Activated CD8-positive, alpha-beta T cell treated with anti-CD3 and anti-CD28 coated beads for 36 hours (primary cell): ENCODE measurements at regions not wholly inside any gene's neighbourhood (a gene's known extent, or its start where the extent isn't known, plus 50 kb on each side); places are given as distances from the start of the nearest gene placed in this dataset.
"Not testable (repeated sequence)": the region's sequence is repeated elsewhere in the genome, so short reads cannot be mapped to it uniquely, and the experiment has no call there.

Source experiments
- ATAC-seq: fragments of 200-7000 bp; cut with Tn5 transposase; one replicate; pipeline ENCODE4 v1.10.0; 2021; ENCODE audit warnings: mild to moderate bottlenecking, moderate library complexity
- CTCF ChIA-PET: fragments of 350-600 bp; sonication (Branson Sonifier 250); formaldehyde crosslinking; loops from one replicate; lab custom pipeline; 2021; ENCODE audit warnings: antibody characterized with exemption; lab: Charles Lee
- POLR2A ChIA-PET: fragments of 350-600 bp; sonication (Branson Sonifier 250); formaldehyde crosslinking; loops from one replicate; lab custom pipeline; 2021; ENCODE audit warnings: antibody characterized with exemption; lab: Charles Lee
- DNase-seq: peaks from one replicate; pipeline ENCODE4 v3.0.0-alpha.2; 2020
- H3K27ac Mint-ChIP-seq: one replicate; pipeline ENCODE4 v1.8.0; 2021; ENCODE audit warnings: mild to moderate bottlenecking, mixed read lengths
- H3K27me3 Mint-ChIP-seq: one replicate; pipeline ENCODE4 v1.8.0; 2021; ENCODE audit warnings: mixed read lengths
- H3K36me3 Mint-ChIP-seq: one replicate; pipeline ENCODE4 v1.8.0; 2021; ENCODE audit warnings: low read depth, mixed read lengths
- H3K4me1 Mint-ChIP-seq: one replicate; pipeline ENCODE4 v1.8.0; 2021; ENCODE audit warnings: low read depth, mixed read lengths
- H3K4me3 Mint-ChIP-seq: one replicate; pipeline ENCODE4 v1.8.0; 2021; ENCODE audit warnings: mild to moderate bottlenecking, moderate library complexity, mixed read lengths
- H3K9me3 Mint-ChIP-seq: one replicate; pipeline ENCODE4 v1.8.0; 2021; ENCODE audit warnings: mixed read lengths
- intact Hi-C: fragments of 100-400 bp; cut with micrococcal nuclease; formaldehyde crosslinking; loops from one replicate; pipeline ENCODE4 v1.10.0; 2022
- TF ChIP-seq, protein P1 (sequence below): fragments of 200-600 bp; IDR thresholded peaks from one replicate; pipeline ENCODE4 v1.8.0; 2022; ENCODE audit warnings: antibody characterized with exemption, mild to moderate bottlenecking

DNA sequence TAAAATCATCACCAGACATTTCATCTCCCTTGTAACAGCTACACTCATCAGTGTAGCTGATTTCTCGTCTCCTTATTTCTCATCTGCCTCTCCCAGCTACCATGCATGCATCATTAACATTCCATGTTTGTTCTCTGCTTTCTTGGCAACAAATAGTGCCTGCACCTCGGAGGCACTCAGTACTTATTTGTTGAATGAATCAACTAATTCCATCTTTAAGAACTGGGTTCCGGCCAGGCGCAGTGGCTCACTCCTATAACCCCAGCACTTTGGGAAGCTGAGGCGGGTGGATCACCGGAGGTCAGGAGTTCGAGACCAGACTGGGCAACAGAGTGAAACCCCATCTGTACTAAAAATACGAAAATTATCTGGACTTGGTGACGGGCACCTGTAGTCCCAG lies 63.9 kb upstream of the GTF3A start:
- Mint-ChIP-seq H3K27me3 (peaks cover 5% of the 10 kb centered on the region), H3K4me1 (peaks cover 4% of the 10 kb centered on the region), H3K4me3 (no peak overlapping the region), H3K9me3 (no peaks in the 10 kb centered on the region), H3K27ac (no peak overlapping the region), H3K36me3 (no peaks in the 10 kb centered on the region)
- DNase-seq (no peak), ATAC-seq (no peak)
- CTCF ChIA-PET: interaction anchor here (0.7 to 8.6 kb wide), 17 partner anchors 19 to 573 kb away, joined by 3 to 151 read pairs (median 7); partner anchors contain the start of genes LNX2 and RASL11A
- POLR2A ChIA-PET: no interaction called here
- TF ChIP-seq, protein P1, sequence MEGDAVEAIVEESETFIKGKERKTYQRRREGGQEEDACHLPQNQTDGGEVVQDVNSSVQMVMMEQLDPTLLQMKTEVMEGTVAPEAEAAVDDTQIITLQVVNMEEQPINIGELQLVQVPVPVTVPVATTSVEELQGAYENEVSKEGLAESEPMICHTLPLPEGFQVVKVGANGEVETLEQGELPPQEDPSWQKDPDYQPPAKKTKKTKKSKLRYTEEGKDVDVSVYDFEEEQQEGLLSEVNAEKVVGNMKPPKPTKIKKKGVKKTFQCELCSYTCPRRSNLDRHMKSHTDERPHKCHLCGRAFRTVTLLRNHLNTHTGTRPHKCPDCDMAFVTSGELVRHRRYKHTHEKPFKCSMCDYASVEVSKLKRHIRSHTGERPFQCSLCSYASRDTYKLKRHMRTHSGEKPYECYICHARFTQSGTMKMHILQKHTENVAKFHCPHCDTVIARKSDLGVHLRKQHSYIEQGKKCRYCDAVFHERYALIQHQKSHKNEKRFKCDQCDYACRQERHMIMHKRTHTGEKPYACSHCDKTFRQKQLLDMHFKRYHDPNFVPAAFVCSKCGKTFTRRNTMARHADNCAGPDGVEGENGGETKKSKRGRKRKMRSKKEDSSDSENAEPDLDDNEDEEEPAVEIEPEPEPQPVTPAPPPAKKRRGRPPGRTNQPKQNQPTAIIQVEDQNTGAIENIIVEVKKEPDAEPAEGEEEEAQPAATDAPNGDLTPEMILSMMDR: no peak
- intact Hi-C loops: loop anchor here (5.0 kb wide), 1 partner anchor 467 kb away; no protein-coding TSS in a partner anchor

DNA sequence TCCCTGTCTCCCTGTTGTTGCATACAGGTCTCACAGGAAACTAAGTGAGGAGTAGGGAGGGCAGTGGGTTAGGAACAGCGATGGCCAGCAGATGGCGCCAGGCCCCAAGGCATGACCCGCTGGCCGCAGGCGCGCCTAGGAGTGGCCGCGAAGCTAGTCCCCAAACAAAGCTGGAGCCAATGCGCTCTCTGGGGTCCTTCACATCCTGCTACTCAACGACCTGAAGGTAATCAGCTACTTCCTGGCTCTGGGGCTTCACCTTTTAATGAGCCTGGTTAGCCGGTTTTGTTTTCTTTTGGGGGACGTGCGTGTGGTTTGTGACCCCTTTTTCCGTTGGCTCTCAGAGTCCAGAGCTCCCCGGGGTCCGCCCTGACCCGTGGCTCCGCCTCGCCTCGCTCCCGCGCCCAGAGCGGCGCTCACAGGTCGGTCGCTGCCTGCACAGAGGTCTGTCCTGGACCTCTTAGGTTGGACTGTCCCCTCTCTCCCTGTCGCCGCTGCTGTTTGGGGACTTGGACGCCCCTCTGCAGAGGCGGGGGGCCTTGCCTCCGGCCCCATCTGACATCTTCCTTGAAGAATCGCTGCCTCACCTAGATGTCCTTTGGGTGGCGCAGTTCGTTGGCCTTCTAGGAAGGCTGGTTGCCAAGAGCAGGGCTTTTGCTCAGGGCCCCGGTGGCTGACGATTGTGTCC lies 62.2 kb upstream of the GTF3A start:
- Mint-ChIP-seq H3K27ac (no peak overlapping the region), H3K4me1 (peaks cover 4% of the 10 kb centered on the region), H3K4me3 (peak overlapping the region; percentile 48), H3K9me3 (no peaks in the 10 kb centered on the region), H3K36me3 (no peaks in the 10 kb centered on the region), H3K27me3 (peaks cover 7% of the 10 kb centered on the region)
- ChIA-PET CTCF (interaction anchor here (0.6 to 8.6 kb wide), 84 partner anchors 9 to 693 kb away, joined by 3 to 151 read pairs (median 4); partner anchors contain the start of genes LNX2 and RASL11A), POLR2A (interaction anchor here (0.6 kb wide), 1 partner anchor 188 kb away, joined by 3 read pairs; no protein-coding TSS in a partner anchor)
- TF ChIP-seq, protein P1: peak; percentile 87
- peak; percentile 98 for ATAC-seq
- intact Hi-C loops: loop anchor here (5.0 kb wide), 1 partner anchor 465 kb away; no protein-coding TSS in a partner anchor
- DNase-seq: peak; percentile 90

DNA sequence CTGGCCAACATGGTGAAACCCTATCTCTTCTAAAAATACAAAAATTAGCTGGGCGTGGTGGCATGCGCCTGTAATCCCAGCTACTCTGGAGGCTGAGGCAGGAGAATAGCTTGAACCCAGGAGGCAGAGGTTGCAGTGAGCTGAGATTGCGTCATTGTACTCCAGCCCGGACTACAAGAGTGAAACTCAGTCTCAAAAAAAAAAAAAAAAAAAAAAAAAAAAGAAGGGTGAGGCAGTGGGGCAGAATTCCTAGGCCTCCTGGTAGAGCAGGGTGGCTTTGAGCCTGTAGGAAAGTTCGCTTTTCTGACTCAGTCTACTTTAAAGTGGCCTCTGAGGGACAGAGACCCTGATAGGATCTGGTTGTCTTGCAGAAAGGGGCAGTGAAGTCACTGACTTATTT lies 60.8 kb upstream of the GTF3A start:
- H3K4me1 Mint-ChIP-seq, H3K4me3 Mint-ChIP-seq, H3K9me3 Mint-ChIP-seq, ATAC-seq, H3K27ac Mint-ChIP-seq, DNase-seq, H3K36me3 Mint-ChIP-seq, POLR2A ChIA-PET, H3K27me3 Mint-ChIP-seq: not testable (repeated sequence)
- CTCF ChIA-PET: interaction anchor here (1.5 to 8.6 kb wide), 6 partner anchors 9 to 621 kb away, joined by 4 to 114 read pairs (median 16); no protein-coding TSS in a partner anchor
- intact Hi-C loops: loop anchor here (5.0 kb wide), 1 partner anchor 464 kb away; no protein-coding TSS in a partner anchor

DNA sequence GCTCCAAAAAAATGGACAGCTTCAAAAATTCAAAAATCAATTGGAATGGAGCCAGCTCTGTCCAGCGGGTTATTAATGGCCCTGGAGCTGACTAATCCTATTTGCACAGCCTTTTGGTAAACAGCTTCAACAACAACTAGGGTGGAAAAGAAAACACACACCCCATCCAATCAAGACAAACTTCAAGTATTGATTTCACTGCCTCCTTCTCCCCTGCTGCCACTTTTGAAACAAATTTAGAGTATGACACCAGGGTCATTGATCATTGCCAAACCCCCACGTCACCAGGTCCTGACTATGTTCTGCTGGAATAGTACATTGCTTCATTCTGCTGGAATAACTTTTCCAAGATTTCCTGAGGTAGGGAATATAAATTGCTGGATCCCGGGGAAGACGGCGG lies 56.8 kb upstream of the GTF3A start:
- peaks cover 4% of the 10 kb centered on the region for H3K4me1 Mint-ChIP-seq
- POLR2A ChIA-PET: interaction anchor here (0.8 kb wide), 1 partner anchor 114 kb away, joined by 3 read pairs; no protein-coding TSS in a partner anchor

DNA sequence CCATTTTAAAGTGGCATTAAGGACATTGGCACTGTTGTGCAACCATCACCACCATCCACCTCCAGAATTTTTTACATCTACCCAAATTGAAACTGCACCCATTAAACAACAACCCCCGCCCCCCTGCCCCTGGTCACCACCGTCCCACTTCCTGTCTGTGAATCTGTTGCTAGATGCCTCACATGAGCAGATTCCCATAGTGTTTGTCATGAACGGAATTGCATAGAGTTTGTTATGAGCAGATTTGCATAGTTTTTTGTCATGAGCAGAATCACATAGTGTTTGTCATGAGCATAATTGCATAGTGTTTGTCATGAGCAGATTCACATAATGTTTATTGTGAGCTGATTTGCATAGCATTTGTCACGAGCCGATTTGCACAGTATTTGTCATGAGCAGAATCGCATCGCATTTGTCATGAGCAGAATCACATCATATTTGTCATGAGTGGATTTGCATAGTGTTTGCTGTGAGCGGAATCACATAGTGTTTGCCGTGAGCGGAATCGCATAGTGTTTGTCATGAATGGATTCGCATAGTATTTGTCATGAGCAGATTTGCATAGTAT lies 54.0 kb upstream of the GTF3A start:
- intact Hi-C loops: loop anchor here (10.0 kb wide), 1 partner anchor 614 kb away; the partner anchor contains the start of gene URAD
- DNase-seq (no peak), ATAC-seq (no peak)
- Mint-ChIP-seq H3K36me3 (no peaks in the 10 kb centered on the region), H3K27me3 (peaks cover 15% of the 10 kb centered on the region), H3K9me3 (no peaks in the 10 kb centered on the region), H3K27ac (no peak overlapping the region), H3K4me3 (no peak overlapping the region), H3K4me1 (peaks cover 8% of the 10 kb centered on the region)
- ChIA-PET POLR2A (interaction anchor here (0.7 kb wide), 1 partner anchor 432 kb away, joined by 4 read pairs; no protein-coding TSS in a partner anchor), CTCF (interaction anchor here (1.5 kb wide), 1 partner anchor 456 kb away, joined by 4 read pairs; no protein-coding TSS in a partner anchor)
- TF ChIP-seq, protein P1: no peak

More for the DNA sequence above, 56.8 kb upstream of the GTF3A start:
- ATAC-seq (no peak), DNase-seq (no peak)
- Mint-ChIP-seq H3K36me3 (no peaks in the 10 kb centered on the region), H3K4me3 (no peak overlapping the region), H3K9me3 (no peaks in the 10 kb centered on the region), H3K27me3 (peaks cover 5% of the 10 kb centered on the region), H3K27ac (no peak overlapping the region)
- CTCF ChIA-PET: interaction anchor here (1.3 to 8.6 kb wide), 3 partner anchors 12 to 461 kb away, joined by 4 to 114 read pairs (median 5); no protein-coding TSS in a partner anchor
- intact Hi-C loops: no loop called here
- TF ChIP-seq, protein P1: no peak
